ENCODE measurements at regions not wholly inside any gene's neighbourhood (a gene's known extent, or its start where the extent isn't known, plus 50 kb on each side); places are given as distances from the start of the nearest gene placed in this dataset.

DNA sequence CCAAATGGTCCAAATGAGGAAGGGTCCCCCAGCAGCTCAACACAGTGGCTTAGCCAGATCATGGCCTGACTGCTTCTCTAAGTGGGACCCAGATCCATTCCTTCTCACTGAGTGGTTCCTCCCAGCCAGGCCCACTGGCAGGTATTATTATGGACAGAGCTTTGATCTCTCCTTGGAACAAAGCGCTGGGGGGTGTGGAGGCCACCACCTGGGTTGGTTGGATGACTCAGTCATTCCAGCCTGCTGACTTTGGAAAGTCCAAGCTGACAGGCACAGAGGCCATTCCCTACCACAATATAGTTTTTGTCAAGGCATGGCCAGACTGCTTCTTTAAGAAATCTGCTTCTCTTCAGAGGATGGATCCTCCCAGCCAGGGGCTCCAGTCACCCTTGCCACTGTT is 341.1 kb downstream of the BTG1 start:
- no peak for TF ChIP-seq GATA3 (IDR thresholded peaks at IDR 0.05; ENCODE audit: low read depth, low read length)
- no peak for TF ChIP-seq GATA2 (IDR thresholded peaks at IDR 0.05; ENCODE audit: low read depth, low read length)

DNA sequence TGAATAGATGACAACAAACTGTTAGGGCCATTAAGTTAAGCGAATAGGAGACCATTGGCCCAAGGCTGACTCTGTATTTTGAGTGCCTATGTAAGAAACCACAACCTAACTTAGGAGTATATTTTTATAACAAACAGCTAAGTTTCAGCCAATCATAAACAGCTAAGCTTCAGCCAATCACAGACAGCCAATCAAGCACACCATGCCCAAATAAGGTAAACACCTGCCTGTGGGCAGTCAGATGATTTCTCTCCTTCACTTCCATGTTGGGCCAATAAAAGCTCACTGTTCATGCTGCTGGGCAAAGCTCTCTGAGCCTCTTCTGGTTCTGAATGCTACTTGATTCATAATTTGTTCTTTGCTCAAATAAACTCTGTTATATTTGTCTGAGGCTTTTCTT is 344.6 kb downstream of the BTG1 start:
- TF ChIP-seq GATA2 (IDR thresholded peaks at IDR 0.05; ENCODE audit: low read depth, low read length) (no peak), GATA3 (IDR thresholded peaks at IDR 0.05; ENCODE audit: low read depth, low read length) (no peak)

DNA sequence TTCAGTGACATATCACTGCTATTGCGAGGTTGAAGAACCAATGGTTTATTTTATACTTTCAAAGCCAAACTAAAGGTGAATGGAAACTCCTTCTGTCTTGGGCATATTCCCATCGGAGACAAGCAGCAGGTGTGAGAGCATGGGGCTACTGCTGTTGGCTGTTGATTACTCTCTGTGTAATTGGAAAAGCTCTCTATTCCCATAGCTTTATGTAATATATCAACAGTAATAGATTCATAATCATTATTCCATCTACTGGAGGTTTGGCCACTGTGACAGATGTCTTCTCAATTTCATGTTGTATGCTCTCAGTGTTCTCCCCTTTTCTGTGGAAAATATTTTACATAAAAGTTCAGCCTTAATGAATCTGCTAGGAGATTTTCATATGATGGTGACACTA is 352.0 kb downstream of the BTG1 start:
- no peak for TF ChIP-seq GATA2 (IDR thresholded peaks at IDR 0.05; ENCODE audit: low read depth, low read length)
- TF ChIP-seq GATA3 (IDR thresholded peaks at IDR 0.05; ENCODE audit: low read depth, low read length): no peak

DNA sequence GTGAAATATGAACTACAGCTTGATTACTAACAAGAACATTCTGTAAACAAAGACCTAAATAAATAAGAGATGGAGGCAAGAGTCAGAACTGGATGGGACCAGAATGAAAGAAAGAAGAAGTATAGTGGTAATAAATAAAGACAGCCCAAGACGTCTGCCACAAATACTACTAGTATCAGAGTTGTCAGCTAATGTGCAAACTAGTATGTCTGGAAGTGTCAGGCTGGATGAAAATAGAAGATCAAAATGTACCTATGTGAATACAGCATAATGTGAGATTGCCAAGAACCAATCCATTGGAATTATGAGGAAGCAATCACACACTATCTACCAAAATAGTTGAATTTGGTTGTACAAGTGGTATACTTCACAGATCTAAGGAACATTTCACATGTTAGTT is 353.0 kb downstream of the BTG1 start:
- no peak for TF ChIP-seq GATA2 (IDR thresholded peaks at IDR 0.05; ENCODE audit: low read depth, low read length)

DNA sequence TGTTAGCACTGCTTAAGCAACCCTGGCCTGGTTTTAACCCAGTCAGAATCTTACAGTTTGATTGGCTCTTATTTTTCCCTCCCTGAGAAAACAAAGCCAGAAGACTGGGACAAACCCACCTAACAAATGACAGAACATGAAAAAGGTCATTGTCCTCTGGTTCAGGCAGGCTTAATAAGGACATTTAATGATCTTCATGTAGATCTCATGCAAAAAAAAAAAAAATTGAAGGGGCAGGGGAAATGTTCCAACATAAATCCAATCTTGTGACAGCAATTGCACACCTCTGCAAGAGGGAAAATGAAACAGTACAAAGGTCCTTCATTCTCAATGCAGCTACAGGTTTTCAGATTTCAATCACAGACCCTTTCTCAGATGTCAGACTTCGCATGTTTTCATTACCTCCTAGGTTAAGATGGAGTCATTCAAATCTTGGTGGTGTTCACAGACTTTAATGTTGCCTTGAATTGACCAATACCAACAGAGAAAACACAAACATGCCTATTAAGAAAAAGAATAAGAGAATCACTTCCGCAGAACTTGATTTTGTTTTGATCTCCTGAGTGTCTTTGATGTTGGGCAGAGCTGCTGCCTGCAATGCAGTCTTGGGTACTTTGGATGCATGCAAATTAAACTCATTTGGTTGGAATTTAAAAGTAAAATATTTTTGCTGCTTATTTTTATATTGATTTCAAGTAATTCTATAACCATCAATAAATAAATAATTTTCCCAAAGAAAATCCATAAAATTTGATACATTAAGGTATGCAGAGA is 359.0 kb downstream of the BTG1 start:
- no peak for TF ChIP-seq GATA2 (IDR thresholded peaks at IDR 0.05; ENCODE audit: low read depth, low read length)
- TF ChIP-seq GATA3 (IDR thresholded peaks at IDR 0.05; ENCODE audit: low read depth, low read length): no peak

DNA sequence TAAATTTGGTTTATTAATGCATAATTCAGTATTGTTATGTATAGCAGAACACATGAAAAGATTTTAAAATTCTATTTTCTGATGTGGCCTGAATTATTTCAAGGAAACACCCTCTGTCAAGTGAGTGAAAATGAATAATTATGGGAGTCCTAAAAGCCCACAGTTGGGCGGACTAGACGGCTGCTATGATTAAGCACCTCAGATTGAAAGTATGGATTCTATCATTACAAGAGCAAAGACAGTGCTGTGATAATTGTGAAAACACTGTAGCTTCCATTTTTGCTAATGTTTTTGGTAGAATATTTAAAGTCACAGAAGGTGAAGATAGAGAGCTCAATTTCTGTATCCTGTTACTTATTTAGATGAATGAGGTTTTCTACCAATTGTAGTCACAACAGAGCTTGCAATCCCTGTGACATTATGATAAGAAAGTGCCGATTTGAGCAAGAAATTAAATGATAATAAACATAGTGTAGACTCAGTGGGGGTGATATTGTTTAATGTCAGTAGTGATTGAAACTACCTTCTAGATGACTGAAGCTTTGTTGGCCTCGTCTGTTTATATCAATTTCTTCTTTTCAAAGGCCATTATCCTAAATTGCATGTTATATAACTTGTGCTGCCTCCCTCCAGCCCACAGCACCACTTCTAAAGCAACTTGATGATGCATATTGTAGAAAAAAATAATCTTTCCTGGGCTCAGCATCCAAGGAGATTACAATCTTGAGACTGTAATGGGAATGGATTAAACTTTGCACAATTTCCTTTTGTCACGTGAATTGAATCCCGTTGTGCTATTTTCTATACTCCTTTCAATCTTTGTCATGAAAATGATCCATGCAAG is 359.8 kb downstream of the BTG1 start:
- TF ChIP-seq GATA3 (IDR thresholded peaks at IDR 0.05; ENCODE audit: low read depth, low read length) (no peak), GATA2 (IDR thresholded peaks at IDR 0.05; ENCODE audit: low read depth, low read length) (no peak)

DNA sequence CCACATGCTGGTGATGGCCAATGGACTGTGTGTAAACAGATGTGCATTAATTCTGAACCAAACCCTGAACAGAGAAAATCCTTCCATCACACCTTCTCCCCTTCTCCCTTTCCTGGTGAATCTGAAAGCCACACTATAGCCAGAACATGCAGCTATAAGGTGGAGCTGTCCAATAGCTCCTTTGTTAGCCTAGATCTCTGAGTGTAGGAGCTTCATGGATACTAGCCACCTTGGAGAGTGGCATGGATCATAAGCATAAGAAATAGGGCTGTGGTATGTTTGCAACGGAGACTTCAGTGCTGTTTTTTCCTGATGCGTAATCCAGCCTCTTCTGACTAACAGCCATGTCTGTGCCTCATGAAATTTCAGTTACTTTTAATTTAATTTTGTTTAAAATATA is 364.5 kb downstream of the BTG1 start:
- no peak for TF ChIP-seq GATA3 (IDR thresholded peaks at IDR 0.05; ENCODE audit: low read depth, low read length)
- TF ChIP-seq GATA2 (IDR thresholded peaks at IDR 0.05; ENCODE audit: low read depth, low read length): no peak

DNA sequence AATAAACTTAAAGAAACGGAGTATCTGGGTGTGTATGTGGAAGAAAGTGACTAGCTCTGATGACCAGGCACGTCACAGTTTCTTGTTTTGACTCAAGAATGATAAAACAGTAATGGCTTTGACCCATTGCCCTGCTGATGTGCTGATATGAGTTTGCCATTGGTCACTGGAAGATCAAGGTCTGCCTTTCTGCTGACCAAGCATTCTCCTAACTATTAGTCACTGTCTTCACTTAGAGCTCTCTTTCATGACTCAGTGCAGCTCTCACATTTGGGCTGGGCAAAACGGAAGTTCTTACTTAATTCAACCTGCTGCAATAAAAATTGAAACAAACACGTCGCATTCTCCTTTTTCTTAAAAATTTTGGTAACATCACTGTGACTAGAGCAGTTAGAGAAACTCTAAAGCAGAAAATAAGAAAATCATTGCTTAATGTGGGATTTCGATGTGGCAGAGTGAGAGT is 366.7 kb downstream of the BTG1 start:
- TF ChIP-seq GATA2 (IDR thresholded peaks at IDR 0.05; ENCODE audit: low read depth, low read length) (no peak), GATA3 (IDR thresholded peaks at IDR 0.05; ENCODE audit: low read depth, low read length) (no peak)

DNA sequence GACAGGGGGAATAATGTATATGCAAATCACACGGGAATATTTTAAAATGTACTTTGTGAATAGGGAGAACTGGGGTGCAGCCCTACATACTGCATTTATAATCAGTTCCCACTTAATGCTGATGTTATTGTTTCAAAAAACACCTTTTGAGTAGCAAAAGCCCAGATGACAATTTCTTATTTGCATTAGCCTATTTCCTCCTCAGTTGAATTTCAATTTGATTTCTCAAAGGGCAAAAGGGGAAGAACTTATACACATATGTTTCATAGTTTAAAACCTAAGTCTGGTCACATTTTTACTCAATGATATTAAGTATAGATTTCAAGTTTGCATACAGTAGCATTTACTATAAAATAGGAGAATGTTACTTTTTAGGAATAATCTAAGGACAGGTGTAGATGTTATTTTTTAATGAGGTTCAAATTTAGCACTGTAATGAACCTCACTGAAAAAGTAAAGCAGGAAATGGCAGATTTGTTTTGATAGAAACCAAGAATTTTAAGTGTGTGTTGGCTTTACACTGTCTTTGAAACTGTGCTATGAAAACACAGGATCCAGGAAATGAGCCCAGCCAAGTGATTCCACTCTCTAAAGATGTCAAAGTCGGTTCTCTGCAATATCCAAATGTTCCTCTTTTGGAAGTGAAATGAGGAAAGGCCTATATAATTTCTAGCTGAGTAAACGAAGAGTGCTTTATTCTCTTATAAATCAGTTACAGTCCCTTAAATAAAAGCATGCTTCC is 367.4 kb downstream of the BTG1 start:
- no peak for TF ChIP-seq GATA2 (IDR thresholded peaks at IDR 0.05; ENCODE audit: low read depth, low read length)
- TF ChIP-seq GATA3 (IDR thresholded peaks at IDR 0.05; ENCODE audit: low read depth, low read length): no peak

DNA sequence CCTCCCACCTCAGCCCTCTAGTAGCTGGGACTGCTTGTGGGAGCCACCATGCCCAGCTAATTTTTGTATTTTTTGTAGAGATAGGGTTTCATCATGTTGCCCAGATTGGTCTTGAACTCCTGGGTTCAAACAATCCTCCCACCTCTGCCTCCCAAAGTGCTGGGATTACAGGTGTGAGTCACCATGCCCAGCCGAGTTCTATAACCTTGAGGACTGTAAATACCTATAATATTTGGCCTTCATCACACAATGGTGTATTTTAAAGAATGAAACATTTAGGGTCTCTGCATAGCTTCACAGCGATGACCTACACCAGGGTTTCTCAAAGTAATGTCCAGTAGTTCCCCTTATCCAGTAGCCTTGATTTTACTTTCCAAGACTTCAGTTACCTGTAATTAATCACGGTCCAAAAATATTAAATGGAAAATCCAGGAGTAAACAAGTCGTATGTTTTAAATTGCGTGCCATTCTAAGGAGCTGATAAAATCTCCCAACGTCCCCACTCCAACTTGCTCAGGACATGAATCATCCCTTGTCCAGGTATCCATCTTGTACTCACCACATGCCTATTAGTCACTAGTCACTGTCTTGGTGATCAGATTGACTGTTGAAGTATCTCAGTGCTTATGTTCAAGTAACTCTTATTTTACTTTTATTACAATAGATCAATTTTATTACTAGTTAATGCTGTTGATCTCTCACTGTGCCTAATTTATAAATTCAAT is 368.2 kb downstream of the BTG1 start:
- TF ChIP-seq GATA3 (IDR thresholded peaks at IDR 0.05; ENCODE audit: low read depth, low read length) (no peak), GATA2 (IDR thresholded peaks at IDR 0.05; ENCODE audit: low read depth, low read length) (no peak)

DNA sequence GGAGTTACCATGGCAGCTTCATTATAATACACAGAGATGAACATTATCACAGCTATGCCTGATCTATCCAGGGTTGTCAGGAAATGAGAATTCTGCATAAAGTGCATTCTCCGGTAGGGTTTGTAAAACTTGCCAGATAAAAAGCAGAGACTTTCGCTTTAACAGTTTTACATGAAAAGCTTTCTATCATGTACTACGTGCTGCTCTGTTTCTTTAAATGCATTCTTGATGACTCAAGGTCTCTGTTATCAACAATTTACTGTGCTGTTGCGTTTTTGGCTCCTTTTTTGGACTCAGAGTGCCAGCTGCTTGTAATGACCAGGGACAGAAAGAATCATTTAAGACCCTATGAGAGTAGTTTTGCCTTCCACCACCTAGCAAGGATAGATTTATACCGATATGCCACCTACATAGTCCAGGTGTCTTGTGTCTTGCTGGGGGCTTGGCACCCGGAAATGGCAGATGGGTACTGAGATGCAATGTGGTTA is 371.2 kb downstream of the BTG1 start:
- TF ChIP-seq GATA3 (IDR thresholded peaks at IDR 0.05; ENCODE audit: low read depth, low read length) (no peak), GATA2 (IDR thresholded peaks at IDR 0.05; ENCODE audit: low read depth, low read length) (no peak)

DNA sequence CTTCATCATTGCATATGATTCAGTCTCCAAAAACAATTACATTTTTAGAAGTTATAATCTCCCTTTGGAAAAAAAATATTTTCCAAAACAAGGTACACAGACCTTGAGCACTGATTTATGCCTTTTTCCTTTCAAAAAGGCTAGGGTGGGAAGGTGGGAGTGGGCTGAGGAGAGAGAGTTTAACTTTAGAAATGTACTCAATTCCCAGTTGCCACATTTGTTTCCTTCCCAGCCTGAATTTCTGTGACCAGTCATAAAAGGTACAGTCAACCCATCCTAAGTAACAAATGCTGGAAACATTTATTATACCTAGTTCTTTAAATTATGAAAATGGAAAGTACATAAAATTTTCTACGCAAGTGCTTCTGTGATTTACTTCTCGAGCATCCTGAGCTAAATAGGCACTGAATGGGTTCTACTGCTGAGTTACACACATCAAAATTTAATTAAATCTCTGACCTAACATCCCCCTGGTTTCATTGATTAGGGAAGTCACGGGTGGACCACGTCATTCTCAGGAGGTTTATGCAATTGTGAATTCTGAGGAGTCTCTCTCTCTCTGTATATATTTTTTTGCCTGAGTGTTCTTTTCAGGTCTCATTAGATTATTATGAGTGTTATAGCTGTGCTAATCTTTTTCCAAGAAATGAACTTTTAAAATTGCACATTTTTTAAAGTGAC is 371.8 kb downstream of the BTG1 start:
- TF ChIP-seq GATA3 (IDR thresholded peaks at IDR 0.05; ENCODE audit: low read depth, low read length) (no peak), GATA2 (IDR thresholded peaks at IDR 0.05; ENCODE audit: low read depth, low read length) (no peak)

DNA sequence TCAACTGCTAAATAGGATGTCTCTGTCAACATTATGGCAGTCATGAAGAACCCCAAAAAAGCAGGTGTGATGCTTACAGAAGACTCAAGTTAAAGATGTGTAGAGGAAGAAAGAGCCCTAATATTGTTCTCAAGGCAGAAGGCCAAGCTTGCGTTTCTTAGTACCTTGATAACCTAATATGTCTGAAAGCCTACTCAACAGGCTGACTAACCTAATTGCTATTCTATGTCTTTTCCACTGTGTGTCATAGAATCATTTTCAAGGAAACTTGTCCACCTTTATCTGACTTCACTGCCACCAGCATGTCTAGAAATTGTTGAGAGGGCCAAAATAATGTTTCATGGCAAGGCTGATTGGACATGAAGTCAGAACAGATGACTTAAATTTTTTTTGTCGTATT is 373.2 kb downstream of the BTG1 start:
- no peak for TF ChIP-seq GATA2 (IDR thresholded peaks at IDR 0.05; ENCODE audit: low read depth, low read length)
- TF ChIP-seq GATA3 (IDR thresholded peaks at IDR 0.05; ENCODE audit: low read depth, low read length): no peak
